HFFc6 (cell line): ENCODE measurements at regions not wholly inside any gene's neighbourhood (a gene's known extent, or its start where the extent isn't known, plus 50 kb on each side); places are given as distances from the start of the nearest gene placed in this dataset.

Source experiments
- DNase-seq: peaks from one replicate; pipeline ENCODE4 v3.0.0-alpha.2; 2018
- H3K27ac Mint-ChIP-seq: 2 replicates; pipeline ENCODE4 v1.8.0; 2020; ENCODE audit warnings: mild to moderate bottlenecking, mixed read lengths
- H3K27me3 Mint-ChIP-seq: 2 replicates; pipeline ENCODE4 v1.8.0; 2021; ENCODE audit warnings: mild to moderate bottlenecking, moderate library complexity, mixed read lengths; ENCODE audit not compliant: insufficient read depth
- H3K36me3 Mint-ChIP-seq: 2 replicates; pipeline ENCODE4 v1.8.0; 2021; ENCODE audit warnings: low read depth, mixed read lengths
- H3K4me1 Mint-ChIP-seq: 2 replicates; pipeline ENCODE4 v1.8.0; 2020; ENCODE audit warnings: low read depth, mixed read lengths
- H3K4me3 Mint-ChIP-seq: 2 replicates; pipeline ENCODE4 v1.8.0; 2020; ENCODE audit warnings: mild to moderate bottlenecking, moderate library complexity, mixed read lengths
- H3K9me3 Mint-ChIP-seq: 2 replicates; pipeline ENCODE4 v1.8.0; 2020; ENCODE audit warnings: mild to moderate bottlenecking, mixed read lengths
- CTCF ChIP-seq: fragments of 200-600 bp; sonication (generic); IDR thresholded peaks from 2 replicates; pipeline ENCODE4 v1.5.0; 2021; ENCODE audit warnings: antibody characterized with exemption, mild to moderate bottlenecking

GRCh38 chr9:73034962-73035361, 82.1 kb upstream of the ALDH1A1 start:
- peak; percentile 29; the same call in 1 of the 2 replicates for TF ChIP-seq CTCF
- no peak overlapping the region for H3K27ac Mint-ChIP-seq
- H3K36me3 Mint-ChIP-seq, result no peaks in the 10 kb centered on the region
- H3K4me1 Mint-ChIP-seq, result peaks cover 27% of the 10 kb centered on the region
- H3K4me3 Mint-ChIP-seq, result no peak overlapping the region
- no peak for DNase-seq
- H3K9me3 Mint-ChIP-seq, result no peaks in the 10 kb centered on the region
- H3K27me3 Mint-ChIP-seq, result peaks cover 9% of the 10 kb centered on the region; the same call in 1 of the 2 replicates

- Mint-ChIP-seq H3K9me3 (no peaks in the 10 kb centered on the region), H3K4me1 (no peaks in the 10 kb centered on the region; the same call in 1 of the 2 replicates), H3K4me3 (no peak overlapping the region), H3K27ac (no peak overlapping the region), H3K36me3 (no peaks in the 10 kb centered on the region), H3K27me3 (peaks cover 4% of the 10 kb centered on the region; the same call in 1 of the 2 replicates)
- TF ChIP-seq CTCF, result no peak
- no peak for DNase-seq
These were observed 78.5 kb upstream of the ALDH1A1 start for GRCh38 chr9:73031350-73031749.

GRCh38 chr9:73030370-73031030, 77.6 kb upstream of the ALDH1A1 start:
- no peak for TF ChIP-seq CTCF
- H3K27ac Mint-ChIP-seq, result no peak overlapping the region
- no peak for DNase-seq
- peaks cover 4% of the 10 kb centered on the region; the same call in 1 of the 2 replicates for H3K27me3 Mint-ChIP-seq
- no peaks in the 10 kb centered on the region for H3K9me3 Mint-ChIP-seq
- no peaks in the 10 kb centered on the region for H3K36me3 Mint-ChIP-seq
- H3K4me1 Mint-ChIP-seq, result no peaks in the 10 kb centered on the region; the same call in 1 of the 2 replicates
- H3K4me3 Mint-ChIP-seq, result no peak overlapping the region

GRCh38 chr9:73029346-73029745, 76.5 kb upstream of the ALDH1A1 start:
- TF ChIP-seq CTCF, result no peak
- peaks cover 4% of the 10 kb centered on the region; the same call in 1 of the 2 replicates for H3K27me3 Mint-ChIP-seq
- H3K4me3 Mint-ChIP-seq, result no peak overlapping the region
- no peaks in the 10 kb centered on the region for H3K9me3 Mint-ChIP-seq
- no peaks in the 10 kb centered on the region for H3K36me3 Mint-ChIP-seq
- H3K4me1 Mint-ChIP-seq, result no peaks in the 10 kb centered on the region; the same call in 1 of the 2 replicates
- DNase-seq, result no peak
- no peak overlapping the region for H3K27ac Mint-ChIP-seq

- H3K36me3 Mint-ChIP-seq, result no peaks in the 10 kb centered on the region
- DNase-seq, result no peak
- no peak for TF ChIP-seq CTCF
- H3K4me3 Mint-ChIP-seq, result no peak overlapping the region
- H3K27ac Mint-ChIP-seq, result no peak overlapping the region
- H3K9me3 Mint-ChIP-seq, result no peaks in the 10 kb centered on the region
- peaks cover 19% of the 10 kb centered on the region; the same call in 1 of the 2 replicates for H3K4me1 Mint-ChIP-seq
- peaks cover 7% of the 10 kb centered on the region; the same call in 1 of the 2 replicates for H3K27me3 Mint-ChIP-seq
These were observed 73.5 kb upstream of the ALDH1A1 start for GRCh38 chr9:73026375-73026774.
